ENCODE measurements at regions not wholly inside any gene's neighbourhood (a gene's known extent, or its start where the extent isn't known, plus 50 kb on each side); places are given as distances from the start of the nearest gene placed in this dataset.
"Not testable (repeated sequence)": the region's sequence is repeated elsewhere in the genome, so short reads cannot be mapped to it uniquely, and the experiment has no call there.

DNA sequence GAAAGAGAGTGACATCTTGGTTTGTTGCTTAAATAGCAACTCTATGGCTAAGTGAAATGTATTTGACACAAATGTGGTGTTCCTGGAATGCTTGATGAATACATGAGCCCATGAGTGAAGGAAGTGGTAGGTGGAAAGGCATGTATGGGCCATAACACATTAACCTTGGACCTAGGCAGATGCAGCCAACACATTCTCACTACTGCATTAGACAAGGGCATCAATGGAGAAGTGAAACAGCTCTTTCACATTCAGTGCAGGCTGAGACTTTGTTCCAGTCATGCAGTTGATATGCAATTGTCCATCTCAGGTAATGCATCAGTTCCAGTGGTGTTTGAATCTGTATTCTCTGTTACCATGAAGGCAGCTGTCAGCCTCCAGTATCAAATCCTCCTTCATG lies 133.6 kb downstream of the HS3ST3B1 start:
- TF ChIP-seq, protein P1, sequence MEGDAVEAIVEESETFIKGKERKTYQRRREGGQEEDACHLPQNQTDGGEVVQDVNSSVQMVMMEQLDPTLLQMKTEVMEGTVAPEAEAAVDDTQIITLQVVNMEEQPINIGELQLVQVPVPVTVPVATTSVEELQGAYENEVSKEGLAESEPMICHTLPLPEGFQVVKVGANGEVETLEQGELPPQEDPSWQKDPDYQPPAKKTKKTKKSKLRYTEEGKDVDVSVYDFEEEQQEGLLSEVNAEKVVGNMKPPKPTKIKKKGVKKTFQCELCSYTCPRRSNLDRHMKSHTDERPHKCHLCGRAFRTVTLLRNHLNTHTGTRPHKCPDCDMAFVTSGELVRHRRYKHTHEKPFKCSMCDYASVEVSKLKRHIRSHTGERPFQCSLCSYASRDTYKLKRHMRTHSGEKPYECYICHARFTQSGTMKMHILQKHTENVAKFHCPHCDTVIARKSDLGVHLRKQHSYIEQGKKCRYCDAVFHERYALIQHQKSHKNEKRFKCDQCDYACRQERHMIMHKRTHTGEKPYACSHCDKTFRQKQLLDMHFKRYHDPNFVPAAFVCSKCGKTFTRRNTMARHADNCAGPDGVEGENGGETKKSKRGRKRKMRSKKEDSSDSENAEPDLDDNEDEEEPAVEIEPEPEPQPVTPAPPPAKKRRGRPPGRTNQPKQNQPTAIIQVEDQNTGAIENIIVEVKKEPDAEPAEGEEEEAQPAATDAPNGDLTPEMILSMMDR (IDR thresholded peaks at IDR 0.05; ENCODE audit: low read depth, low read length), result no peak
- TF ChIP-seq POLR2A (IDR thresholded peaks at IDR 0.05; ENCODE audit: extremely low read depth, insufficient read length) (no peak), MYC (IDR thresholded peaks at IDR 0.05; ENCODE audit: low read depth, low read length) (no peak), MAX (IDR thresholded peaks at IDR 0.05; ENCODE audit: low read depth, low read length) (no peak)
- no peak for DNase-seq (ENCODE audit: low read depth)
- H3K4me3 ChIP-seq (ENCODE audit: low read depth, low read length), result no peak overlapping the region

DNA sequence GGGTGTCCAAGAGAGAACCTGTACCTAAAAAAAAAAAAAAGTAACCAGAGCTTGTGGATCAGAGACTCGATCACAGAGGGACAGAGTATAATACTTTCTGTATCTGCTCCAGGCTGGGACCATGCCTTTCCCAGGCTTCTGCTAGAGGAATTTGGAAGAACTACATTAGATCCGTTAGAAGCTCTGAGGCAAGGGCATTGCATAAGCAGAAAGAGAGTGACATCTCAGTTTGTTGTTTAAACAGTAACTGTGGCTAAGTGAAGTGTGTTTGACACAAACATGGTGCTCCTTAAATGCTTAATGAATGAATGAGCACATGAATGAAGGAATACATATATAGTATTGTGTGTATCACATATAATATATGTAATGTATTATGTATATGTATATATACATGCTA lies 131.2 kb downstream of the HS3ST3B1 start:
- DNase-seq (ENCODE audit: low read depth), result no peak
- H3K4me3 ChIP-seq (ENCODE audit: low read depth, low read length), result no peak overlapping the region
- TF ChIP-seq MAX (IDR thresholded peaks at IDR 0.05; ENCODE audit: low read depth, low read length) (no peak), POLR2A (IDR thresholded peaks at IDR 0.05; ENCODE audit: extremely low read depth, insufficient read length) (no peak), MYC (IDR thresholded peaks at IDR 0.05; ENCODE audit: low read depth, low read length) (no peak)
- TF ChIP-seq, protein P1 (IDR thresholded peaks at IDR 0.05; ENCODE audit: low read depth, low read length), result no peak

- DNase-seq (ENCODE audit: low read depth), result peak; percentile 11
- H3K4me3 ChIP-seq (ENCODE audit: low read depth, low read length), result no peak overlapping the region
- TF ChIP-seq MAX (IDR thresholded peaks at IDR 0.05; ENCODE audit: low read depth, low read length), result no peak
- TF ChIP-seq, protein P1 (IDR thresholded peaks at IDR 0.05; ENCODE audit: low read depth, low read length), result no peak
- no peak for TF ChIP-seq MYC (IDR thresholded peaks at IDR 0.05; ENCODE audit: low read depth, low read length)
- no peak for TF ChIP-seq POLR2A (IDR thresholded peaks at IDR 0.05; ENCODE audit: extremely low read depth, insufficient read length)
Measured at GRCh38 chr17:14429084-14429483, 128.2 kb downstream of the HS3ST3B1 start.

- peak; percentile 63 for DNase-seq (ENCODE audit: low read depth)
- no peak overlapping the region for H3K4me3 ChIP-seq (ENCODE audit: low read depth, low read length)
- TF ChIP-seq, protein P1 (IDR thresholded peaks at IDR 0.05; ENCODE audit: low read depth, low read length), result no peak
- TF ChIP-seq POLR2A (IDR thresholded peaks at IDR 0.05; ENCODE audit: extremely low read depth, insufficient read length) (no peak), MYC (IDR thresholded peaks at IDR 0.05; ENCODE audit: low read depth, low read length) (no peak), MAX (IDR thresholded peaks at IDR 0.05; ENCODE audit: low read depth, low read length) (no peak)
Measured at GRCh38 chr17:14428648-14429029, 127.8 kb downstream of the HS3ST3B1 start.

DNA sequence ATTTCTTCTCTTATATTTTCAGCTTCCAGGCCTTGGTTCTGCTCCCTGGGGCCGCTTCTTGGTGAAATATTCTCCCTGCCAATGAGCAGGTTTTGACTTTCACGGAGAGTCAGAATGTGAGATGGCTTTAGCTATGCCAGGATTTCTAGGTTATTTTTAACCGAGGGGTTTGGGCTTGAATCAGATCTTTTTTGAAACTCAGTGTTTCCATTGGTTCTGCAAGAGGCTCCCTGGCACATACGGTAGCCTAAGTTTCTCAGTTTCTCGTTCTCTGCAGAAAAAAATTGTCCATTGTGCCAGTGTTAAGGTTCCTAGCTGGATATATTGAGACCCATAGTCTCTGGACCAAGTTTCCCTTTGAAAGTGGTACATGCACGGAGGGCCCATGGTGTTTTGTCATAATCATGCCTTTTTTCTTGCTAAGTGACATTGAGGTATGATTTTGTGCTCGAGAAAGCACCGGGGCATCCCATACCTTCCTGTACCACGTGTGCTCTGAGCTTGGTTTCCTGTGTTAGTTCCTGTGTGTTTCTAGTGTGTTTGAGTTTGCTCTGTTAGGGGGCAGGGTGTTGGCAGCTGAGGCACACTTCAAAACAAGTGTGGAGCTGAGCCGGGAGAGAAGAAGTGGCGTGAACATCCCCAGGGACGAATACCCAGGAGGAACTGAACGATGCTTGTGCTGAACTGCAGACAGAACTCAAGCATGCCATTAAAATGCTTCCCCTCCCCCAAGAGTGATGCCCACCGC lies 127.2 kb downstream of the HS3ST3B1 start:
- no peak overlapping the region for H3K4me3 ChIP-seq (ENCODE audit: low read depth, low read length)
- DNase-seq (ENCODE audit: low read depth), result peak; percentile 65
- TF ChIP-seq MYC (IDR thresholded peaks at IDR 0.05; ENCODE audit: low read depth, low read length) (no peak), MAX (IDR thresholded peaks at IDR 0.05; ENCODE audit: low read depth, low read length) (peak; percentile 71)

GRCh38 chr17:14423156-14423555 lies 122.3 kb downstream of the HS3ST3B1 start:
- not testable (repeated sequence) for H3K4me3 ChIP-seq (ENCODE audit: low read depth, low read length); DNase-seq (ENCODE audit: low read depth)

DNA sequence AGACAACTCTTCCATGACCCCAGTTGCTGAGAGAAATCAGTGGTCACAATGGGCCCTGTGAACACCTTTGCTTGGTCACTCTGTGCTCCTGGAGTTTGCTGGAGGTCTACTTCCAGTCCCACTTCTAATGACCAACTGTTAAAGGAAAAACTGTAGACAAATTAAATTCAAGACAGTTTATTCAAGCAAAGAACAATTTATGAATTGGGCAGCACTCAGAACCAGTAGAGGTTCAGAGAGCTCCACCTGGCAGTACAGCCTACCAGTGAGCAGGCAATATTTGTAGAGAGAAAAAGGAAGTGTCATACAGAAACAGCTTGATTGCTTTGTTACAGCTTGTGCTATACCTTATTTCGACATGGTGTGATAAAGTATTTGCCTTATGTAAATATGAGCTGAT lies 116.5 kb downstream of the HS3ST3B1 start:
- TF ChIP-seq, protein P1 (IDR thresholded peaks at IDR 0.05; ENCODE audit: low read depth, low read length), result no peak
- TF ChIP-seq POLR2A (IDR thresholded peaks at IDR 0.05; ENCODE audit: extremely low read depth, insufficient read length), result no peak
- peak; percentile 11 for DNase-seq (ENCODE audit: low read depth)

More for the DNA sequence above, 116.5 kb downstream of the HS3ST3B1 start:
- no peak overlapping the region for H3K4me3 ChIP-seq (ENCODE audit: low read depth, low read length)

Data from NB4 (cell line).